Astrocyte of the spinal cord (primary cell): ENCODE measurements at regions not wholly inside any gene's neighbourhood (a gene's known extent, or its start where the extent isn't known, plus 50 kb on each side); places are given as distances from the start of the nearest gene placed in this dataset.

Experiments used
- DNase-seq: peaks from one replicate; pipeline ENCODE4 v3.0.0; 2011; ENCODE audit warnings: low read depth, low spot score
- H3K4me3 ChIP-seq: 2 replicates; pipeline ENCODE4 v1.5.1; 2011; ENCODE audit warnings: low read depth, mild to moderate bottlenecking, low read length, moderate library complexity
- in situ Hi-C: cut with HindIII; loops from 2 replicates; pipeline ENCODE4 v1.10.0; 2017; ENCODE audit warnings: low sequenced_read_pairs
- TF ChIP-seq, protein P1 (sequence below): IDR thresholded peaks from 2 replicates; pipeline ENCODE4 v1.5.1; 2012; ENCODE audit warnings: low read depth, mild to moderate bottlenecking, low read length, inconsistent platforms

DNA sequence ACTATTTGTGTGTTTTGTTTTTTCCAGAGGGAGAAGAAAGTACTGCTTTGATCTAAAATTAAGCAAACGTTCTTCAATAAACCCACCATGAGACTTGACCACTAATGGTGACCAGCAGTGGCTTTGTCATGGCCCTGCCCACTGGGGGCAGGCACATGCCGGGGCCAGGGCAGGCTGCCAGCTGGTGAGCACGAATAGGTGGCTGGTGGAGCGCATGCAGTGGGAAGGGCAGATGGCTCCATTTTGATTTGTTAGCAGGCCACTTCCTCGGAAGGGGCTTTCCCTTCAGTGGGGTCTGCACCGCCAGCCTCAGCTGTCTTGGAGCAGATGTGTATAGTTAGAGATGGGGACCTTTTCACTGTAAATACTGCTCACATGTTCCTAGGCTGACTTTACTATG is 277.1 kb downstream of the SOX11 start:
- no peak for DNase-seq
- H3K4me3 ChIP-seq, result no peak overlapping the region
- in situ Hi-C loops, result no loop called here
- TF ChIP-seq, protein P1, sequence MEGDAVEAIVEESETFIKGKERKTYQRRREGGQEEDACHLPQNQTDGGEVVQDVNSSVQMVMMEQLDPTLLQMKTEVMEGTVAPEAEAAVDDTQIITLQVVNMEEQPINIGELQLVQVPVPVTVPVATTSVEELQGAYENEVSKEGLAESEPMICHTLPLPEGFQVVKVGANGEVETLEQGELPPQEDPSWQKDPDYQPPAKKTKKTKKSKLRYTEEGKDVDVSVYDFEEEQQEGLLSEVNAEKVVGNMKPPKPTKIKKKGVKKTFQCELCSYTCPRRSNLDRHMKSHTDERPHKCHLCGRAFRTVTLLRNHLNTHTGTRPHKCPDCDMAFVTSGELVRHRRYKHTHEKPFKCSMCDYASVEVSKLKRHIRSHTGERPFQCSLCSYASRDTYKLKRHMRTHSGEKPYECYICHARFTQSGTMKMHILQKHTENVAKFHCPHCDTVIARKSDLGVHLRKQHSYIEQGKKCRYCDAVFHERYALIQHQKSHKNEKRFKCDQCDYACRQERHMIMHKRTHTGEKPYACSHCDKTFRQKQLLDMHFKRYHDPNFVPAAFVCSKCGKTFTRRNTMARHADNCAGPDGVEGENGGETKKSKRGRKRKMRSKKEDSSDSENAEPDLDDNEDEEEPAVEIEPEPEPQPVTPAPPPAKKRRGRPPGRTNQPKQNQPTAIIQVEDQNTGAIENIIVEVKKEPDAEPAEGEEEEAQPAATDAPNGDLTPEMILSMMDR, result no peak

DNA sequence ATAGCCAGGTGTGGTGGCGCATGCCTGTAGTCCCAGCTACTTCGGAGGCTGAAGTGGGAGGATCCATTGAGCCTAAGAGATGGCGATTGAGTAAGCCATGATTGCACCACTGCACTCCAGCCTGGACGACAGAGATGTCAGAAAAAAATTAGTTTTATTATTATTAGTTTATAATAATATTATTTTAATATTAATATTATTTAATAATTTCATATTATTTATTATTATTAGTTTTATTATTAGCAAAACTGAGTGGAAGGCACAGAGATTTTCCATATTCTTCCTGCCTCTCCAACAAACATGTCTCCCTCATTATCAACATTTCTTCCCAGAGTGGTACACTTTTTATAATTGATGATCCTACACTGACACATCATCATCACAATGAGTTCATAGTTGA is 278.2 kb downstream of the SOX11 start:
- no peak overlapping the region for H3K4me3 ChIP-seq
- DNase-seq, result no peak
- in situ Hi-C loops, result no loop called here

DNA sequence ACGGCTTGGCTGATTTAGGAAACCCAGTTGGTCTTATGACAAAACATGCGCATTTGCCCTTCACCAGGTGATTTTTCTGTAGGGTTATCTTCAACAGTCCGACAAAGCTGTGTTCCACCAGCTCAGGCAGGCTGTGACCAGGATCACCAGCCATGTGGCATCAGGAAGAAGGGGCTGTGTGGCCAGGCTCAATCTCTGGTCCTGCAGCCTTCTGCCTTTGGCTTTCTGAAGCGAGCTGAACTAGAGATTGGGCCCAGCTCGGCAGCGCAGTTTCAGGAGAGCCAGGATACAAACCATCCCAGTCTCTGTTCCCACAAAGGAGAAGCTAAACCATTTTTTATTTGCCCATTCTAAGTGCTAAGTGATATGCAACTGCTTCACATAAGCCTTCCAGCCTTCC is 282.3 kb downstream of the SOX11 start:
- in situ Hi-C loops, result no loop called here
- H3K4me3 ChIP-seq, result no peak overlapping the region
- TF ChIP-seq, protein P1, result no peak
- DNase-seq, result no peak

More for the DNA sequence above, 278.2 kb downstream of the SOX11 start:
- TF ChIP-seq, protein P1, result no peak

DNA sequence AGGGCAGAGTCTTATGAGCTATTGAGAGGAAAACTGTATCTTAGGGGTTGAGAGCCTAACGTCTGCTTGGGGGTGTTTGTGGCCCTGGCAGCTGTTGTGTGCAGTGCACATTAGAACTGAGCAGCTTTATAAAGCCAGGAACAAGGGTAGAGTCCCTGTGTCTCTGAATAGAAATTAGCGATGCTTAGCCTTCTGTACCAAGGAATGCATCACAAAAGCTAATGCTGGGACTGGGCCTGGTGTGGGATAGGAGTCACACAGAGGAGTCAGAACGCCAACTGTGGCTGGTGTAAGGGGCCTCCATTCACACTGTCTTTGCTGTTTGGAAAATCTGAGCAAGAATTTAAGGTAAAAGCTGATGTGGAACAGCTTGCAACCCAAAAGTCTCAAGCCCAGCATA is 283.2 kb downstream of the SOX11 start:
- H3K4me3 ChIP-seq, result no peak overlapping the region
- no peak for DNase-seq
- TF ChIP-seq, protein P1, result no peak
- in situ Hi-C loops, result no loop called here

DNA sequence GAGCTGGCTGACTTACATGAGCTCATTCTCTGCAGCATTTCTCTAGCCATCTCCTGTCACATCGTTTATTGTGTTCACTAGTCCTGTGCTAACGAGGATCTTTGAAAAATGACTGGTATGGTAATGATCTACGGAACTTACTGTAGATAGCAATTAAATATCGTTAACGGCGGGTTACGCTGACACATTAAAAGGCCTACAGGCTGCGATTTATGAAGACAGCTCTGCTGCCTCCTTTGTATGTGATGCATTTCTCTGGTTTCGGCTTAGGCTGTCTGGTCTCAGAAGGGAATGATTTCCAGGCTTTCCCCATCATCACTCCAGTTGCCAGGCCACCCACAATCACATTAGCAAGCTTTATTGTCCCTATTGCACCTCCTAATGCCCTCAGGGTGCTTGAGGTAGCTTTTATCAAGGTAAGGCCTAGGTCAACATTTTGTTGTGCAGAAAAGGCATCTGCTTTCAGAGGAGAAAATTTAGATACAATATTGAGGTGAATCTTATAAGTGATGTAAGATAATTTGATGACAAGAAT is 284.4 kb downstream of the SOX11 start:
- in situ Hi-C loops, result no loop called here
- no peak overlapping the region for H3K4me3 ChIP-seq
- no peak for DNase-seq
- TF ChIP-seq, protein P1, result no peak

DNA sequence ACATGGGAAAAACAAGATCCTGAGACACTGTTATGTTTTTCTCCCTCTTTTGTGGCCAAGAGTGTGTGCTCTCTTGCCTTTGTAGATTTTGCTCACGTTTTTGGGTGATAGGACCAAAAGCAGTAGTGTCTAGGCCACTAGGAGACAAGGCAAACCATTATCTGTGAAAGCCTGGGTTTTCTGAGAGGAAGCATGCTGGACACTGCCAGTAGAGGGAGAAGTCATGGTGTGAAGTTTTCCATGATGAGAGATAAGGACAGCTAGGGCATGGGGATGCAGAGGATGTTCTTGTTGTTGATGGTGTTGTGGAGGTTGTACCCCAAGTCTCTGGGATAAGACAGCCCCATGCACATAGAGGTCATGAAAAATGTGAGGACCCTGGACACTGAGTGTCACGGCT is 285.3 kb downstream of the SOX11 start:
- H3K4me3 ChIP-seq, result no peak overlapping the region
- TF ChIP-seq, protein P1, result peak; percentile 38
- DNase-seq, result no peak
- in situ Hi-C loops, result no loop called here
